ENCODE measurements at regions not wholly inside any gene's neighbourhood (a gene's known extent, or its start where the extent isn't known, plus 50 kb on each side); places are given as distances from the start of the nearest gene placed in this dataset.

GRCh38 chr1:2934156-2934540 is 87.1 kb upstream of the ACTRT2 start:
- Mint-ChIP-seq H3K27me3 (no peaks in the 10 kb centered on the region), H3K4me1 (ENCODE audit: low read depth) (no peaks in the 10 kb centered on the region), H3K9me3 (peaks cover 8% of the 10 kb centered on the region), H3K36me3 (ENCODE audit: low read depth) (no peaks in the 10 kb centered on the region), H3K4me3 (no peak overlapping the region), H3K27ac (no peak overlapping the region)
- intact Hi-C loops (cut with micrococcal nuclease), result no loop called here

GRCh38 chr1:2934642-2935081 is 86.6 kb upstream of the ACTRT2 start:
- Mint-ChIP-seq H3K4me1 (ENCODE audit: low read depth) (no peaks in the 10 kb centered on the region), H3K27me3 (no peaks in the 10 kb centered on the region), H3K9me3 (peaks cover 8% of the 10 kb centered on the region), H3K36me3 (ENCODE audit: low read depth) (no peaks in the 10 kb centered on the region), H3K27ac (no peak overlapping the region), H3K4me3 (no peak overlapping the region)
- intact Hi-C loops (cut with micrococcal nuclease), result no loop called here

- H3K4me3 Mint-ChIP-seq, result no peak overlapping the region
- H3K4me1 Mint-ChIP-seq (ENCODE audit: low read depth), result no peaks in the 10 kb centered on the region
- intact Hi-C loops (cut with micrococcal nuclease), result no loop called here
- H3K27ac Mint-ChIP-seq, result no peak overlapping the region
- no peaks in the 10 kb centered on the region for H3K27me3 Mint-ChIP-seq
- H3K9me3 Mint-ChIP-seq, result peaks cover 8% of the 10 kb centered on the region
- no peaks in the 10 kb centered on the region for H3K36me3 Mint-ChIP-seq (ENCODE audit: low read depth)
Observed at GRCh38 chr1:2935184-2935583, 86.1 kb upstream of the ACTRT2 start.

DNA sequence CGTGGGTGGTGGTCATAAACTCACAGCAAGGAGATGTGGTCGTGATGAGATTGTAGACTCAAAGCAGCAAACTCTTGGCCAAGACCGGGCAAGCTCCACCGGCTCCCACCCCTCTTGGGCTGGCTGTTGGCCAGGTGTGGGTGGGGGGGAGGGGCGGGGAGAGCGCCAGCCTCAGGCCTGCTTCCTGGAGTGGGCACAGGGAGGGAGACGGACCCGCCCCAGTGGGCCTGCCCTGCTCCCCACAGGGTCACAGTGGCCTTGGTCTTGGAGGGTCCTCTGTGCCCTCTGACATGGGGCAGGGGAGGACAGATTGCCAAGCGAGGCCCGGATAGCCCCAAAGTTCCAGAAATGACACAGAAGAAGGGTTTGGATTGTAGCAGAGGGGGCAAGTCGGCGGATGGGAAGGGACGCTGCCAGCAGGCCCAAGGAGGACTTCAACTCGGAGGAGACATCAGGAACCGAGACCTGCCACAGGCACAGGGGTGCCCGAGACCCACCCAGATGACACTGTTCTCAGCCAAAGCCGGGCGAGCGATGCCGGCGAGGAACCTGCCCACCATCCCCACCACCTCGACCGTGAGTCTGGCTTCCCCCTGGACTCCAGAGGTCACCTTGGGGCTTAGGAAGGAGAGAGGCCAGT is 85.4 kb upstream of the ACTRT2 start:
- intact Hi-C loops (cut with micrococcal nuclease), result no loop called here
- H3K4me3 Mint-ChIP-seq, result no peak overlapping the region
- no peaks in the 10 kb centered on the region for H3K36me3 Mint-ChIP-seq (ENCODE audit: low read depth)
- H3K4me1 Mint-ChIP-seq (ENCODE audit: low read depth), result no peaks in the 10 kb centered on the region
- H3K27me3 Mint-ChIP-seq, result no peaks in the 10 kb centered on the region
- H3K27ac Mint-ChIP-seq, result no peak overlapping the region
- peaks cover 8% of the 10 kb centered on the region for H3K9me3 Mint-ChIP-seq

GRCh38 chr1:2936559-2937515 is 84.4 kb upstream of the ACTRT2 start:
- H3K27me3 Mint-ChIP-seq, result peaks cover 3% of the 10 kb centered on the region
- intact Hi-C loops (cut with micrococcal nuclease), result no loop called here
- H3K36me3 Mint-ChIP-seq (ENCODE audit: low read depth), result no peaks in the 10 kb centered on the region
- no peak overlapping the region for H3K4me3 Mint-ChIP-seq
- no peaks in the 10 kb centered on the region for H3K4me1 Mint-ChIP-seq (ENCODE audit: low read depth)
- peaks cover 17% of the 10 kb centered on the region for H3K9me3 Mint-ChIP-seq
- no peak overlapping the region for H3K27ac Mint-ChIP-seq

GRCh38 chr1:2937805-2938204 is 83.5 kb upstream of the ACTRT2 start:
- Mint-ChIP-seq H3K9me3 (peaks cover 17% of the 10 kb centered on the region), H3K36me3 (ENCODE audit: low read depth) (no peaks in the 10 kb centered on the region), H3K27me3 (peaks cover 3% of the 10 kb centered on the region), H3K27ac (no peak overlapping the region), H3K4me1 (ENCODE audit: low read depth) (no peaks in the 10 kb centered on the region), H3K4me3 (no peak overlapping the region)
- intact Hi-C loops (cut with micrococcal nuclease), result no loop called here

DNA sequence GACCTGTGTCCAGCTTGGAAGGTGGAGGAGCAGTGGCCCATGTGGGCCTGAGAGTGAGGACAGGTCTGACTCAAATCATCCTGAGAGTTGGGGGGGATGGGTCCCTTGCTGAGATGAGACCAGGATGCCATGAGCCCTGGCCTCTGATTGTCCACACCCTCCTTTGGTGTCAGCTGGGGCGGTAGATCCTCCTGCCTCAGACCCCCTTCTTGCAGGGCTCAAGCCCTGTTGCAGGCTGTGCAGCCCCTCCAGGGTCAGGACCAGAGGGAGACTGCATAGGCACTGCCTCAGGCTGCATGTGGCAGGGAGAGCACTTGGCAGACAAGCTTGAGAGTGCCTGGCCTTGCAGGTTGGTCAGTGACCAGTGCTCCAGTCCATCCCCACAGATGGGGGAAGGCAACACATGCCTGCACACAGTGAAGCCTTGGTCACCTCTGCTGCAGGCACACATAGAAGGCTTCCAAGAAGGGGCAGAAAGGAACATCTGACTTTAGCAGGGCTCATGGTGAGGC is 82.2 kb upstream of the ACTRT2 start:
- no peaks in the 10 kb centered on the region for H3K36me3 Mint-ChIP-seq (ENCODE audit: low read depth)
- no peak overlapping the region for H3K4me3 Mint-ChIP-seq
- no peaks in the 10 kb centered on the region for H3K4me1 Mint-ChIP-seq (ENCODE audit: low read depth)
- intact Hi-C loops (cut with micrococcal nuclease), result no loop called here
- peaks cover 17% of the 10 kb centered on the region for H3K9me3 Mint-ChIP-seq
- H3K27ac Mint-ChIP-seq, result no peak overlapping the region
- peaks cover 3% of the 10 kb centered on the region for H3K27me3 Mint-ChIP-seq

DNA sequence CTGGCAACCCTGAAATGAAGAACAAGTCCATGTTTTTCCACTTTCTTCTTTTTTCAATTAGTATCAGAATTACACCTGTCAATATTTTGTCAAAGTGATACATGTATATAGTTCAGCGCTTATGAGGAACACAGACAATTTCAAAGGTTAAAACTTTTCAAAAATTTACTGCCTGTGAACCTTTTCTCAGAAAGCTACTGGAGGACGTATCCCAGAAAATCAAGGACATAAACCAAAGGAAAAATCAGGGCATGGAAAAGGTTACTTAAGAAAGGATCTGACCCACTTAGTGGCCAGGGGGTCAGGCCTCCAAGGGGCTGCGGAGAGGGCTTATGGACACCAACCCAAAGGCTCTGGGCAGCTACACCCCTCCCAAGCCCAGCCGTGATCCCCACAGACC is 81.1 kb upstream of the ACTRT2 start:
- no peaks in the 10 kb centered on the region for H3K36me3 Mint-ChIP-seq (ENCODE audit: low read depth)
- H3K4me1 Mint-ChIP-seq (ENCODE audit: low read depth), result no peaks in the 10 kb centered on the region
- peaks cover 17% of the 10 kb centered on the region for H3K9me3 Mint-ChIP-seq
- intact Hi-C loops (cut with micrococcal nuclease), result no loop called here
- H3K27ac Mint-ChIP-seq, result no peak overlapping the region
- H3K4me3 Mint-ChIP-seq, result no peak overlapping the region
- peaks cover 3% of the 10 kb centered on the region for H3K27me3 Mint-ChIP-seq

GRCh38 chr1:2941040-2941439 is 80.2 kb upstream of the ACTRT2 start:
- Mint-ChIP-seq H3K36me3 (ENCODE audit: low read depth) (no peaks in the 10 kb centered on the region), H3K27ac (no peak overlapping the region), H3K4me3 (no peak overlapping the region), H3K4me1 (ENCODE audit: low read depth) (no peaks in the 10 kb centered on the region), H3K9me3 (peaks cover 17% of the 10 kb centered on the region), H3K27me3 (peaks cover 3% of the 10 kb centered on the region)
- intact Hi-C loops (cut with micrococcal nuclease), result no loop called here

- H3K4me3 Mint-ChIP-seq, result no peak overlapping the region
- intact Hi-C loops (cut with micrococcal nuclease), result no loop called here
- H3K27me3 Mint-ChIP-seq, result peaks cover 7% of the 10 kb centered on the region
- peaks cover 17% of the 10 kb centered on the region for H3K9me3 Mint-ChIP-seq
- H3K36me3 Mint-ChIP-seq (ENCODE audit: low read depth), result no peaks in the 10 kb centered on the region
- H3K27ac Mint-ChIP-seq, result no peak overlapping the region
- H3K4me1 Mint-ChIP-seq (ENCODE audit: low read depth), result no peaks in the 10 kb centered on the region
Observed at GRCh38 chr1:2941907-2942306, 79.4 kb upstream of the ACTRT2 start.

DNA sequence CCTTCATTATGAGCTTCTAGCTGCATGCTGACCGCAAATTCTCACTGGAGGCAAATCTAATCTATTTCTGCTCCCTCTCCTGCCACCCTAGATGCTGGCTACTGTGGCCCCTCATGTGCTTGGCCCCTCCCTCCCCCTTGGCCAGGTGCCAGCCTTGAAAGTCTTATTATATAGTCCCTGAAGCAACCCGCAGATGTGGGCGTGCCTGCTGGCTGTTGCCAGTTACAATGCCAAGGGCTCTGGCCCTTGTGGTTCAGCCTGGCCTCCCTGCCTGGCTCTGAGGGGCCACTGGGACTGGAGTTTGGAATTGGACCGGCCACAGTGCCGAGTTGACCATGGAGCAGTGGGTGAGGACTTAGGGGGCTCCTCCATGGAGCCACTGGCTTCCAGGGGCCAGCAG is 78.9 kb upstream of the ACTRT2 start:
- Mint-ChIP-seq H3K9me3 (peaks cover 17% of the 10 kb centered on the region), H3K27ac (no peak overlapping the region), H3K4me1 (ENCODE audit: low read depth) (no peaks in the 10 kb centered on the region), H3K4me3 (no peak overlapping the region), H3K27me3 (peaks cover 12% of the 10 kb centered on the region), H3K36me3 (ENCODE audit: low read depth) (no peaks in the 10 kb centered on the region)
- intact Hi-C loops (cut with micrococcal nuclease), result no loop called here

DNA sequence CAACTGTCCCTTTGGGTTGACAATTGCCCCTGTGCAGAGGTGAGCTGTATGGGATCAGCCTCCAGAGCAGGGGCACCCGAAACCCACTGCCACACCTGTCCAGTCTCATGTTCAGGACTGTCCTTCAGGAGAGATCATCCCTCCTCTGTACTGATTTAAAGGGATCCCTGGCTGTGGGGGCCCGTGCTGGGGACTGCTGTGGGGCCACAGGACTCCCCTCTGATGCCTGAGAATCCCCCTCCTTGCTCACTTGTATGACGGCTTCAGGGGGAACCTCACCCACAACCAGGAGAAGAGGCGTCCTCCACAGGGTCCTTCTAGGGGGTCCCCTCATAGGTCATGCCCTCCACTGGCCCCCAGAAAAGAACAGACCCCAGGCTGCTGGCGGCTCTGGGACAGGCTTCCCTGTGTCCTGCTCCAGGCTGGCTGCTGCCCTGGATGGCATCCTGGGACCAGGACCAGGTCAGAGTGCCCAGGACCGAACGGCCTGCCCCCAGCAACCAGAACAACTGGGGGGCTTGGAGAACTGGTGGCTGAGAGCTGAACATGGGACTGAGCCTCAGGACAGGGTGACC is 77.5 kb upstream of the ACTRT2 start:
- intact Hi-C loops (cut with micrococcal nuclease), result no loop called here
- no peaks in the 10 kb centered on the region for H3K4me1 Mint-ChIP-seq (ENCODE audit: low read depth)
- peaks cover 22% of the 10 kb centered on the region for H3K27me3 Mint-ChIP-seq
- no peak overlapping the region for H3K27ac Mint-ChIP-seq
- peaks cover 9% of the 10 kb centered on the region for H3K9me3 Mint-ChIP-seq
- no peak overlapping the region for H3K4me3 Mint-ChIP-seq
- no peaks in the 10 kb centered on the region for H3K36me3 Mint-ChIP-seq (ENCODE audit: low read depth)

GRCh38 chr1:2944705-2945104 is 76.6 kb upstream of the ACTRT2 start:
- no peak overlapping the region for H3K27ac Mint-ChIP-seq
- no peak overlapping the region for H3K4me3 Mint-ChIP-seq
- H3K4me1 Mint-ChIP-seq (ENCODE audit: low read depth), result no peaks in the 10 kb centered on the region
- H3K9me3 Mint-ChIP-seq, result peaks cover 9% of the 10 kb centered on the region
- no peaks in the 10 kb centered on the region for H3K36me3 Mint-ChIP-seq (ENCODE audit: low read depth)
- intact Hi-C loops (cut with micrococcal nuclease), result no loop called here
- H3K27me3 Mint-ChIP-seq, result peaks cover 23% of the 10 kb centered on the region

DNA sequence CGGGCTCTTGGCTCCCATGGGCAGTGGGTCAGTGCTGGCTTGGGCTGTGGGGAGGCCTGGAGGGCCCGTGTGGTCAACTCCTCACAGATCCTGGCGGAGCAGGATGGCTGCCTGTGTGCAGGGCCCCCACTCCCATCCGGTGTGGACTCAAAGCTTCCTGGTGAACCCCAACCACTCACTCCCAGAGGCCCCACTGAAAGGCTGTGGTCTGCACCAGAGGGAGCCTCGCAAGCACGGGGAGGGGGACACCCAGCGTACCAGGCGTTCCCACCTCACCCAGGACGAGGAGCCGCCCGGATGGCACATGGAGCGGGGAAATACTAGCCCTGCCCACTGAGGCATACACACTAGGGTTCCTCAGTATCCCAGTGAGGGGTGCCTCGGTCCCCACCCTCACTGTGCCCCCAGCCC is 75.4 kb upstream of the ACTRT2 start:
- Mint-ChIP-seq H3K4me1 (ENCODE audit: low read depth) (no peaks in the 10 kb centered on the region), H3K27ac (no peak overlapping the region), H3K27me3 (peaks cover 26% of the 10 kb centered on the region), H3K9me3 (peaks cover 9% of the 10 kb centered on the region), H3K36me3 (ENCODE audit: low read depth) (no peaks in the 10 kb centered on the region), H3K4me3 (no peak overlapping the region)
- intact Hi-C loops (cut with micrococcal nuclease), result no loop called here
